ENCODE measurements at regions not wholly inside any gene's neighbourhood (a gene's known extent, or its start where the extent isn't known, plus 50 kb on each side); places are given as distances from the start of the nearest gene placed in this dataset.

- DNase-seq (ENCODE audit: low read depth in 2 of 2): no peak
Observed at GRCh38 chr15:60093273-60094067, 89.4 kb downstream of the FOXB1 start.

GRCh38 chr15:60095711-60096110, 91.6 kb downstream of the FOXB1 start:
- no peak for DNase-seq (ENCODE audit: low read depth in 2 of 2)

GRCh38 chr15:60096157-60096556, 92.0 kb downstream of the FOXB1 start:
- DNase-seq (ENCODE audit: low read depth in 2 of 2): no peak

GRCh38 chr15:60101416-60101815, 97.3 kb downstream of the FOXB1 start:
- no peak for DNase-seq (ENCODE audit: low read depth in 2 of 2)

GRCh38 chr15:60102748-60103147, 98.6 kb downstream of the FOXB1 start:
- DNase-seq (ENCODE audit: low read depth in 2 of 2): no peak

- DNase-seq (ENCODE audit: low read depth in 2 of 2): no peak
Observed at GRCh38 chr15:60110909-60111308, 106.8 kb downstream of the FOXB1 start.

- no peak for DNase-seq (ENCODE audit: low read depth in 2 of 2)
Observed at GRCh38 chr15:60115579-60116380, 111.7 kb downstream of the FOXB1 start.

- no peak for DNase-seq (ENCODE audit: low read depth in 2 of 2)
Observed at GRCh38 chr15:60116456-60117089, 112.5 kb downstream of the FOXB1 start.

- DNase-seq (ENCODE audit: low read depth in 2 of 2): no peak
Observed at GRCh38 chr15:60118146-60118545, 114.0 kb downstream of the FOXB1 start.

- DNase-seq (ENCODE audit: low read depth in 2 of 2): no peak
Observed at GRCh38 chr15:60118626-60119025, 114.5 kb downstream of the FOXB1 start.

- no peak for DNase-seq (ENCODE audit: low read depth in 2 of 2)
Observed at GRCh38 chr15:60119101-60119500, 115.0 kb downstream of the FOXB1 start.

- DNase-seq (ENCODE audit: low read depth in 2 of 2): no peak
Observed at GRCh38 chr15:60120100-60120499, 116.0 kb downstream of the FOXB1 start.

- no peak for DNase-seq (ENCODE audit: low read depth in 2 of 2)
Observed at GRCh38 chr15:60121845-60122244, 117.7 kb downstream of the FOXB1 start.

GRCh38 chr15:60122691-60123090, 118.6 kb downstream of the FOXB1 start:
- no peak for DNase-seq (ENCODE audit: low read depth in 2 of 2)

GRCh38 chr15:60124460-60125070, 120.5 kb downstream of the FOXB1 start:
- no peak for DNase-seq (ENCODE audit: low read depth in 2 of 2)

- DNase-seq (ENCODE audit: low read depth in 2 of 2): no peak
Observed at GRCh38 chr15:60125334-60125733, 121.2 kb downstream of the FOXB1 start.

- DNase-seq (ENCODE audit: low read depth in 2 of 2): no peak
Observed at GRCh38 chr15:60126200-60126599, 122.1 kb downstream of the FOXB1 start.

GRCh38 chr15:60126661-60127060, 122.5 kb downstream of the FOXB1 start:
- no peak for DNase-seq (ENCODE audit: low read depth in 2 of 2)

GRCh38 chr15:60128000-60128376, 123.9 kb downstream of the FOXB1 start:
- no peak for DNase-seq (ENCODE audit: low read depth in 2 of 2)

GRCh38 chr15:60128710-60129109, 124.6 kb downstream of the FOXB1 start:
- no peak for DNase-seq (ENCODE audit: low read depth in 2 of 2)

GRCh38 chr15:60130398-60130797, 126.3 kb downstream of the FOXB1 start:
- no peak for DNase-seq (ENCODE audit: low read depth in 2 of 2)

- no peak for DNase-seq (ENCODE audit: low read depth in 2 of 2)
Observed at GRCh38 chr15:60130821-60131220, 126.7 kb downstream of the FOXB1 start.

All from stimulated activated CD4-positive, alpha-beta T cell treated with anti-CD3 and anti-CD28 coated beads, Interleukin-1b, Interleukin-23, amount 100 ng/mL, for 4 hours (primary cell).